GM21526 (cell line): ENCODE measurements at regions not wholly inside any gene's neighbourhood (a gene's known extent, or its start where the extent isn't known, plus 50 kb on each side); places are given as distances from the start of the nearest gene placed in this dataset.

Experiments used
- ATAC-seq: cut with Tn5 transposase; IDR thresholded peaks from one replicate; pipeline ENCODE4 v1.9.1; 2021; ENCODE audit warnings: moderate library complexity; ENCODE audit not compliant: unreplicated experiment, low FRiP score

DNA sequence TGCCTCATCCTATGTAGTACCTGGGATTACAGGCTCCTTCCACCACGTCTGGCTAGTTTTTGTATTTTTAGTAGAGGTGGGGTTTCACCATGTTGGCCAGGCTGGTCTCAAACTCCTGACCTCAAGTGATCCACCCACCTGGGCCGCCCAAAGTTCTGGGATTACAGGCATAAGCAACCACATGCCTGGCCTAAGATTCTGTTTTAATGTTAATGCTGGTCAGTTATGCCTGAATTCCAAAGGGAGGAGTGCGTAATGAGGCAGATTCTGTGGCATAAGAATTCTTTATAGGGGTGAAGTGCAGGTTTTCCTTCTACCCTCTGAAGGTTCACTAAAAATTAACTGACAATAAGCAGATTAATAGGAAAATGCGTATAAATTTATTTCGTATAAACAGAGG, 1343.8 kb upstream of the LRRTM1 start:
- ATAC-seq: no peak

DNA sequence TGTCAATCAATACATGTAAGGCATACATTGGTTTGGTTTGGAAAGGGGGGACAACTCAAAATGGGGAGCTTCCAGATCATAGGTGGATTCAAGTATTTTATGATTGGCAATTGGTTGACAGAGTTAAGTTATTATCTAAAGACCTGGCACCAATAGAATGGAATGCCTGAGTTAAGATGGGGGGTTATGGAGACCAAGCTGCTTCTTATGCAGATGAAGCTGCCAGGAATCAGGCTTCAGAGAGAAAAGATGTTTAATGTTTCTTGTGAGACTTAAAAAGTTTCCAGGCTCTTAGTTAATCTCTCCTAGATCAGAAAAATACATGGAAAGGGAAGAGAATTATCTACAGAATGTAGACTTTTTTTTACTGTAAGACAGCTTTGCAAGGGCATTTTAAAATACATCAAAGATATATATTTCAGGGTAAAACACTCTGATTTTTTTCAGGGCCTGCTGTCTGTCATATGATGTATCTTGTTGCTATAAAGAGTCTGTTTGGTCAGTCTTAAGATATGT, 1343.2 kb upstream of the LRRTM1 start:
- ATAC-seq: no peak

DNA sequence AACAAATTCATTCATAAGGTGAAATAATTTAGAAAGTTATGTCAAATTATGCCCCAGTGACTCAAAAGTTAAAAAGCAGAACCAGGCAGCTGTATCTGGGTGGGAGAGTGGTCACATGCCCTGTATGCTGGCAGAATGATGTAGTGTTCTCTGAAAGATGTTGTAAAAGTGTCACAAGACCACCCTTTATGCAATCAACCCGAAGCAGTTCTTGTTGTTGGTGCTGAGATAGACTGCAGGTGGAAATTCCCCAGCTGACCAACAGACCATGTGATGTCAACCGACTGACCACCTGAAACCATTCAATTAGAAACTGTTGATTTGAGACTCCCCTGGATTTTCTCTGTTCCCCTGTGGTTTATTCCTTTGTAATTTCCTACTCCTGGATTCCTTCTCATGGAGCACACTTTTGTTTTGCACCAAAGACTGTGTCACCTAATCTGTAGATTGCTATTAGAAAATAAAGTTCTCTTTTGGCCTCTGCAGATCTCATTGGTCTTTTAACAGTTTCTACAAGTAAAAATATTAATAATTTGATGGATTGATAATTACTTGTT, 1341.3 kb upstream of the LRRTM1 start:
- ATAC-seq: no peak

DNA sequence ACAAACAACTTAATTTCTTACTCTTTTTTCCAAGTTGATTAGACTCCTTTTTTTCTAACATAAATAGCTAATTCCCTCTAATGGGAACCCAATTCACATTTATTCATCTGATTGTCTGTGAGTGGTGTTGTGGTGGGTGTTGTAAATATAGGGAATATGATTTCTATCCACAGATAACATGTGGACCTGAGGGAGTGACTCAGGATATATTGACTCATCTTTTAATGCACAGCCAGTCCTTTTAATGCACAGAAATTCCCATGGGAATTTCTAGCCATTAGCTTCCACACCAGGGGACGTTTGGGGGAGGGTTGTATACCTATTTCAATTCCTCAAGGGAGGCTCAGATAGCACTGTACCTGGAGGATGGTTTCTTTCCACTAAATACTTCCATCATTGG, 1339.6 kb upstream of the LRRTM1 start:
- ATAC-seq: no peak

DNA sequence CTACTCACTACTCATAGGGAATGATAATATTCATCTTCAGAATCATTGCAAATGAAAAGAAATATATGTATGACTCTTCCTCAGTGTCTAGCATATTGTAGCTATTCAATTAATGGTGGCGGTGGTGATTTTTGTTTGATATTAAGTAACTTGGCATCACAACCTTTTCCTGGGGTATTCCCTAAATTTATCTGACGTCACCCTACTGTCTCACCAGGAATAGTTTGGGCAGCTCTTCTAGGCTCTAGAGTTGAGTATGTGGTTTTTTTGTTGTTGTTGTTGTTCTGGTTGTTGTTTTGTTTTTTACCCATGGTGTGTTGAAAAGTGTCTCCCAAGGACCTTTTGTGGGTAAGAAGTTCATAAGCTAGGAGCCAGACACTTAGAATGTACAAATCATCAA, 1320.3 kb upstream of the LRRTM1 start:
- ATAC-seq: no peak

DNA sequence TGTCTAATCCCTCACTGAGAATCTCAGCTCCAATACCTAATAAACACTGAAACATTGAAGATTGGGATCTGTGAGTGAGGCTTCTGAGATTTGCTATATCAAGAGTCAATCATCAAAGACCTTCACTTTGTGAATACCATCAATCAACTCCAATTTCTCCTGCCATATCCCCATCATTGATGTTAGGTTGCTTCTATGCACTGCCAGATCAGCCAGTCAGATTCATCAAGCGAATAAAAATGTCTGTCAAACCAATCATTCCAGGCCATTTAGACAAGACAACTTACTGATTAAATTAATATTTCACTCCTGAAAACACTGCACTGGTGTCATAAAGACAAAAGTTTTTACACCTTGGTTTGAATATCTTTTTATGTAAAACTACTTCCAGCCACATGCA, 1295.5 kb upstream of the LRRTM1 start:
- ATAC-seq: no peak

DNA sequence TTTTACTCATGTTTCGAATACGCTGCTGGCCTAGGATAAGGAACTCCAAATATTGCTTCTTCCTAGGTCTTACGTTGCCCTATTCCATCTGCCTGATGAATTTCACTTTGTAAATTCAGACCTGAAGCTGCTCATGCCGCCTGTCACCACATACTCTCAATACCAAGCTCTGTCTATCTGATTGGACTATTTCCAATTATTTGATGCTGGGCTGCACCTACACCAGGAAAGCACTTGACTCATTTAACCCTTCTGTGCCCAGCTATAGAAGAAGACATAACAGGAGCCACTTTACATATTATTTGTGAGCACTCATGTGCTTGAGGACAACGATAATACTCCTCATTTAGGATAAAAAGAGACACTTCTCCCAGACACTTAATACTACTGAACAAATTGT, 1293.9 kb upstream of the LRRTM1 start:
- no peak for ATAC-seq

DNA sequence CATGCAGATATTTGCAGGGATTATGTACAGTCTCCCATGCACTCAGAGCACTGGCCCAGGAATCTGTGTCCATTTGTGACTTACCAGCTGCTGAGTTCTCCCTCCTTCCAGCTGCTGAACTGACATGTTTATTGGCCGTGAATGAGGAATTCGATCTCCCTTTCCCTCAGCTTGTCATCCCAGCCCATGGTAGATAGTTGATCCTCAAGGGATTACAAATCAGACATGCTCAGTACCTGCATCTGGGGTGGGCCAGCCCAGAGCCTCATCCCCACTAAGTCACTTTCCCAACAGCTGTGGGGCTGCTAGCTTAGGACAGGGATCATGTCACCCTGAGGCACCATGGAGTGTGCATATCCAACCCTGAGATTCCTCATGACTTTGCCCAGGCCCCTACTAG, 1284.9 kb upstream of the LRRTM1 start:
- ATAC-seq: no peak

DNA sequence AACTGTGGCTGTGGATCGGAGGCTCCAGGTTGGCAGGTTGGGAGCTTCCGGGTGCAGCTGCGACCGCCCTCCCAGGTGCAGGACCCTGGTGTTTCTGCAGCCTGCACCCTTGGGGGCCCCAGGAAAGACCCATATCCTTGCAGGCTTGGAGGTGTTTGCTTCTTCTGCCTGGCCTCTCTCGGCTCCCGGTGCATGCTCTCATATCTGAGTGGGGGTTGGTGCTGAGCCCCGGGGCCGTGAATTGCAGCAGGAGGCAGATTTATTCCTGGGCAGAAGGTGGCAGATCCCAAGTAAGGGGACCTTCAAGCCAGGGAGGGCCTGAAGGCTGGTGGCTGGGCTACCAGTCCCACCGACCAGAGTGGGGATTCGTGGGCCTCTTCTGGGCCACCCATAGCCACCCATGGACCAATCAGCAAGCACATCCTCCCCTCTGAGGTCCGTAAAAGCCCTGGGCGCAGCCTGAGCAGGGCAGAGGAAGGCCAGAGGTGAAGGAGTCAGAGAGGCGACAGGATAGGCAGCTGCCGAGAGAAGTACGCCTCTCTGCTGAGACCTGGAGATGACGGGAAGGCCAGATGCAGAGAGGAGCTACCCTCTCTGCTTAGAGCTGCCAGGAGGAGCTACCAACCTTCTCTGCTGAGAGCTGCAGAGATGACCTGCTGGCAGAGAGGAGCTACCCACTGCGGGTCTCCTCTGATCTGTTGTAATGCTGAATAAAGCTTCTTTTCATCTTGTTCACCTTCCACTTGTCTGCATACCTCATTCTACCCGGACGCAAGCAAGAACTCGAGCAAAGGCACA, 1279.0 kb upstream of the LRRTM1 start:
- no peak for ATAC-seq

DNA sequence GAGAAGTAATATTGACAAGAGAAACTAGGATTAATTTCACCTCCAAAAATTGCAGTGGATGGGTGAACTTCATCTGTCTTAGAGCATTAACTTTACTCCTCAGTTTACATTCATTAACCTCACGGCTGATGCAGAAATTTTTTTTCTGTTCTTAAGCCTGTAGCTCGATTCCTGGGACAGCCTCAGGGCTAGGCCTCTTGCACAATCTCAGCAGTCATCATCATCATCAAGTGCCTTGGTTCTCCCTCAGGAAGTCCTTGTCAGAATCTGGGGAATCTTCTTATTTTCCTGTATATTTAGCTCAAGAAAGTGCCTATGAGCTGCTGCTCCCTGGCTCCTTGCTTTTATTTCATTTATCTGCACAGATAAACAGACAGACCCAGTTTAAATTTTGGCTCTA, 1272.2 kb upstream of the LRRTM1 start:
- ATAC-seq: no peak

DNA sequence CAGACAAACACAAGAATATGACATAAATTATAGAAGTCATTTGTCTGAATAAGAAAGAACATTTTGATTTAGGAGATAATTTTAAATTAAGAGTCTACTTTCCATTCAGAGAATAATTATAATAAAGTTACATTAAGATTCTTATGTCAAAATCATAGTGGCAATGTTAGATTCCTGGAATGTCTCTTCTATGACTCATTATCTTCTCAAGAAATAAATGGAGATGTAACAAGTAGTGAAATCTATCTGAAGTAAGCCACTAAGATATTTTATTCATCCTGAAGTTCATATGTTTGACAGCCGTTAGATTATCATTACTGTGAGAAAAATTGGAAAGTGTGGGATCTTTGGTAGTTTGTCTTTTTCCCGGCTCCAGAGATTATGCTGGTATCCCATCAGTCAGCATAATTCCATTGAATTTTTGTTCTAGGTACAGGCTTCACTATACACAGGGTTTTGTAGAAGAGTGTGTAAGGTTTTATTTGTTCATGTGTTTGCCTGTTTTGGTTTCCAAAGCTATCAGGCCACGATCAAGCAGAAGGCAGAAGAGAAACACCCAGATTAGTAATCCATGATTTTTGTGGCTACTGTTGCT, 1246.6 kb upstream of the LRRTM1 start:
- ATAC-seq: no peak

DNA sequence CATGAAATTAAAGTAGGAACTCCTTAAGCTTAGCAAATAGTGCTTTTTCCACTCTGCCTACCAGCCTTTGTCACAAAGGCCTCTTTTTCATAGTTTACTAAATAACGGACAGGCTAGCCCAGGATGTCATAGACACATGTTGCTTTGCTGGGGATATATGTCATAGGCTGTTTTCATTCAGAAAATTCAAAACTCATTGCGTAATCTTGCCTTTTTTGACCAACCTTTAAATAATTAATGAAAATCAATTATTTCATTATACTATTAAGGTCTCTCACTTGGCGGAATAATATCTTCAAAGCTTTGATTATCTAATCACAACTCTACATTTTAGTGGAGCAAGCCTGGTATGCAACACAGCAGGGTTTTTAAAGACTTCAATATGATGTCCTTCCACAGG, 1245.7 kb upstream of the LRRTM1 start:
- ATAC-seq: no peak

DNA sequence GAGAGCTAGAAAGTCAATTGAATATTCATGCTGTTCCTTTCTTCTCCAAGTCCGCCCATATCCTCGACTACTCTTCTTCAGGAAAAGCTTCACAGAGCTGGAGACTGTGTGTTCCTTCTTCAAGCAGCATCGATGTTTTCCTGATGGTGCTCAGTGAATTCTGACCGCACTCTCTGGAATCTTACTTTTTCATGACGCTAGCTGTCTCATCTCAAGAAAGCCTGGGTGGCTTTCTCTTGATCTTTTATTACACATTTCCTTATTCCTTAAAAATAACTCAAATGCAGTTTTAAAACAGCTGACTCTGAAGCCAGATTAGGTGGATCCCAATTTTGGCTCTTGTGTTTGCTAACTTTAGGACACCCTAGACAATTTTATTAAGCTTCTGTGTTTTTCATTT, 1245.1 kb upstream of the LRRTM1 start:
- no peak for ATAC-seq

DNA sequence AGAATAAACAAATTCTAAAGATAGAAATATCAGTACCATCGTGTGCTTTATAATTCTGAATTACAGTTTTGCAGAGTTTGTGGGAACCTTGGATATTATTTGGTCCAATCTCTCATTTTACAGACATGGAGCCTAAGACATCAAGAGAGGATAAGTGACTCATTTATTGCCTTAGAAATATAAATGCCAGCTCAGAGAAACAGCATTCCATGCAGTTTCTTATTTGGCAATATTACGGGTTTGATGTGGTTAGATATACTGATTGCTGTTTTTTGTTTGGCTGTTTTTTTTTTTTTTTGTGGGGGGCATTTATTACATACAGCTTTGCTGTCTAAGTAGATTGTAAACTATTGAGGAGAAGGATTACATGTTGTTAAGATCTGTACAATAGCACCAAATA, 1241.1 kb upstream of the LRRTM1 start:
- ATAC-seq: no peak

DNA sequence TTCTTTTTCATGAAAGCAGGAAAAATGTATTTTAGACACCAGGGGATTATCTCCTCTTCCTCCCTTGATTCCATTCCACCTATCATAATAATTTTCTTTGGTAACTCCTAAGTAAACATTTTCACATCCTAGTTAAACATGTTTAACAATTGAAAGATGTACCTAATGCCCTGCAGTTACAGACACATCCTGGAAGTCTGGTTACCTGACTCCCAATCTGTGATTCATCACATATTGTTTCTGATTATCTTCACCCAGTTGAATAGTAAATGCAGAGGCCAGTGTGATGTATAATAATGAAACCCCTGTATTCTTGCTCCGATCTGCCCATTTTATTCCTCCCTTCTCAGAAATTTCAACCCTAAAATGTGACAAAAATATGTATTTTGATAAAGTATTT, 1237.6 kb upstream of the LRRTM1 start:
- no peak for ATAC-seq

DNA sequence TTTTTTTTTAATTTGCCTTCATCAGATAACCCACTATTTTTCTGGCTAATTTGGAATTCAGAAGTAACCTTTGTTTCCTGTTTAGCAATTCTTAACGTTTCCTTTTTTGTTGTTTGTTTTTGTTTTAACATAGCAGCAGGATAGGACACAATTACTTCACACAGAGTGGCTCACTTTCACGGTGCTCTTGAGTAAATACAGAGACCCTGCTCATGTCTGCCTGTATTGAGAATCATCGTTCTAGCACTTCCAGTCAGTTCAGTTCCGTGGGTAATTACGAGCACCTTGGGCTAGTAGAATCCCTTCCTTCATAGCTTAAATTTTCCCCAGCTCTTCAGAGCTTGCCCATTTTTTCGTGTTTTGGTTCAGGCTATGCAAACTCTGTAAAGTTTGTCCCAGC, 1225.4 kb upstream of the LRRTM1 start:
- no peak for ATAC-seq

DNA sequence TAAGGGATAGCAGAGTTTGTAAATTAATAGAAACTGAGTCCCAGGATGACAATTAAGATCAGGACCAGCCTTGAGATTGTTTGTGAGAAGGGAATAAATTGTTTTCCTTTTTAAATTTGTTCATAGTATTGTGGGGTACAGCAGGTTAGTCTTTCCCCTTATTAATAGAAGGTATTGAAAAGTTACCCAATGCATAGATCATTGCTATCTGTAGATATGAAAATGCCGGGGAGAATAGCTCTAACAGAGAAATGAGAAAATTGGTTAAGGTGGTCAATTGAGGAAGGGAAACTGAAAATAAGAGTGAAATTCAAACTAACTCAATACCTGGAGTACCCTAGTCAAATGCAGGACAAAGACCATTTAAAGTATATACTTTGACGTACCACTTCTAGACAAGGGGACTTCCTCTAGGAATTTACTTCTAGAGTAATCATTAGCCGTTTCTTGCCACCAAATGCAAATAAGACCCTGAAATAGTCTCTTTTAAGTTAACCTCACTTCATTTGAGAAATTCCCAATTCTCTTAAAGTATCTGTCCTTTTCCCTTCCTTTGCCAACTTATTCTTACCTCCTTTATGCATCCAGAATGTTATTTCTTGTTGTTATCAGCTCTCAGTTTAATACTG, 1224.4 kb upstream of the LRRTM1 start:
- ATAC-seq: no peak

DNA sequence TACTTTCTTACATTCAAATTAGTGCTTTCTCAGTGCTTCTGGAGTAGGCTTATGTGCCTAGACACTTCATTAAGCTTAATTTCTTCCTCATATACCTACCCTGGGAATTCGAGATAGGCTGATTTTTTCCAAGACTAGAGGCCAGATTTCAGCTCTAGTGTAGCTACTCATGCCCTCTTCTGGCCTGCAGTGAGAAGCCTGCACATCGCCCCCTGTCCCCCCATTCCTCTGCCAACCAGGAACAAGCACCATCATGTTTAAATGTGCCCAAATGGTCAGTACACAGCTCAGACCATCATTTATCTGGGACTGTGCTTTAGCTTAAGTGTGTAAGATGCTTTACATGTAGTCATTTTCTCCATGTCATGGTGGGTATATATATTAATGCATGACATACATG, 1218.8 kb upstream of the LRRTM1 start:
- ATAC-seq: no peak

DNA sequence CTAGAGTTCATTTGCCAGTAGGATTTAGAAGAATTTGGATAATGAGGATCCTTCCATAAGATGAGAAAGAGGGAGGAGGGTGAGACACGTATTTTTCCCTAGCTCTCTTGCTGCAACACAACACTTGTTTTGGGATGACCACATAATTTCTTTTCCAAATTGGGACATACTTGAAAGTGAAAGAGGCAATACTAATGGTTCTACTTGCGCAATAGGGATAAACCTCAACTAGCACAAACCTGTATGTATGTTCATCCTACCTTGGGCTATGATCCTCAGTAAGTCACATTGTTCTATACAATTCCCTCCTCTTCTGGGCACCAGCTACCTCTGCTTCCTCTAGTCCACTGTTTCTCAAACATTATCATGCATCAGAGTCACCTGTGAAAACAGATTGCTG, 1208.8 kb upstream of the LRRTM1 start:
- no peak for ATAC-seq

DNA sequence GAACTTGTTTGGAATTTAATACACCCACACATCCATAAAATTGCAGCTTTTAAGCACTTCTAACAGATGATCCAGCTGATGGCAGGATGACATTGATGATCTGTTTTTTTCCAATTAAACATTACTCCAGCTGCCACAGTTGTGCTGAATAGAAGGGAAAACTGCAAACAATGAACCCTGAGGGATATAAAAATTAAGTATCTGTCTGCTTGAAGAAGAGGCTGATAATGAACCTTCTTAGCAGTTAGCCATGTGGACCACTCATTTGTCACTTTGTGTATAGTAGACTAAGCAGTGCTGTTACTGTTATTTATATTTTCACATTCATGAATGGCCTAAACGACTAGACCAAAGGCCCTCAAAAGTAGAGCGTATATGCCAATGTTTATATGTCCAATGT, 1201.0 kb upstream of the LRRTM1 start:
- no peak for ATAC-seq

DNA sequence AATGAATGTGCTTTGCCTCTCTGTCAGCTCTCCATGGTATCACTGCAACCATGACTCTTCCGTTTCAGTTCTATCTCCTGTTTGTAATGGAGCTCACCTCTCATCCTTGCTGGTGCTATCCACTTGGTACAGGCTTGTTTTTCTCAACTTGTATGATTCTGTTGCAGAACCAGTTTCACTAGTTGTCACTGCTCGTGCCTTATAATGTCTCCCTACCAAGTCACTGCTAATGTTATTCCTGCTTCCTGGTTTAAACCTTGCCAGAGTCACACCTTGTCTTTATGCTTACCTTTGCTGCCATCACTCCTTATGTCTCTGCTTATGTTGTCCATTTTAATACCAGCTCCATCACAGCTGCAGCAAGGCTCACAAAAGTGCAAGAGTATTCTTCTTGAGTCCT, 1191.0 kb upstream of the LRRTM1 start:
- ATAC-seq: no peak

DNA sequence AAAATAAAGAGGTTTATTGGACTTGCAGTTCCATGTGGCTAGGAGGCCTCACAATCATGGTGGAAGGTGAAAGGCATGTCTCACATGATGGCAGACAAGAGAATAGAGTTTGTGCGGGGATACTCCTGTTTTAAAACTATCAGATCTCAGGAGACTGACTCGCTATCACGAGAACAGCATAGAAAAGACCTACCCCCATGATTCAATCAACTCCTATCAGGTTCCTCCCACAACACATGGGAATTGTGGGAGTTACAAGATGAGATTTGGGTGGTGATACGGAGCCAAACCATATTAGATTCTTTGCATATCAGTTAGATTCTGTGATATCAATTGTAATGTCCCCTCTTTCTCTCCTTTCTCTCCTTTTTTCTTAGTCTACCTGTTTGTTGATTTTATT, 1178.7 kb upstream of the LRRTM1 start:
- no peak for ATAC-seq
